ENCODE measurements at regions not wholly inside any gene's neighbourhood (a gene's known extent, or its start where the extent isn't known, plus 50 kb on each side); places are given as distances from the start of the nearest gene placed in this dataset.

DNA sequence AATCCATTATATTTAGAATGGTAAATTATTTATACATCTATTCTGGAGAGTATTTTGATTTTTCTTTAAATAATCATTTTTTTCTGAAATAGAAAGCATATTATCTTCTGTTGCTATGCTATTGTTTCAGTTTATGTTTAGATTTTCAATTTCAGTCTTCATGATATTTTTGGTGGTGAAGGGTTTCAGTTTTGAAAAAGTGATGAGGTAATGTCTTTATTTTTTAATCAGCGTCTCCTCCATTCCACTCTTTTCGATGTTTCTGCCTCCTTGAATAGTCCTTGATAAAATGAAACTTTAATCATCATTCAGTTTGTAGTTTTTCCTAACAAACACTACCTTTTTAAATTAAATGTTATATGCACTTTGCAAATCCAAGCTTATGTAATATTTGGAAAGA lies 428.6 kb downstream of the PTPRC start (continued):
- no peak for TF ChIP-seq BHLHE40 (IDR thresholded peaks at IDR 0.05; ENCODE audit: borderline replicate concordance in 1 of 2, low read depth in 2 of 2, low read length in 1 of 2)
- TF ChIP-seq, protein P1, sequence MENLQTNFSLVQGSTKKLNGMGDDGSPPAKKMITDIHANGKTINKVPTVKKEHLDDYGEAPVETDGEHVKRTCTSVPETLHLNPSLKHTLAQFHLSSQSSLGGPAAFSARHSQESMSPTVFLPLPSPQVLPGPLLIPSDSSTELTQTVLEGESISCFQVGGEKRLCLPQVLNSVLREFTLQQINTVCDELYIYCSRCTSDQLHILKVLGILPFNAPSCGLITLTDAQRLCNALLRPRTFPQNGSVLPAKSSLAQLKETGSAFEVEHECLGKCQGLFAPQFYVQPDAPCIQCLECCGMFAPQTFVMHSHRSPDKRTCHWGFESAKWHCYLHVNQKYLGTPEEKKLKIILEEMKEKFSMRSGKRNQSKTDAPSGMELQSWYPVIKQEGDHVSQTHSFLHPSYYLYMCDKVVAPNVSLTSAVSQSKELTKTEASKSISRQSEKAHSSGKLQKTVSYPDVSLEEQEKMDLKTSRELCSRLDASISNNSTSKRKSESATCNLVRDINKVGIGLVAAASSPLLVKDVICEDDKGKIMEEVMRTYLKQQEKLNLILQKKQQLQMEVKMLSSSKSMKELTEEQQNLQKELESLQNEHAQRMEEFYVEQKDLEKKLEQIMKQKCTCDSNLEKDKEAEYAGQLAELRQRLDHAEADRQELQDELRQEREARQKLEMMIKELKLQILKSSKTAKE (IDR thresholded peaks at IDR 0.05; ENCODE audit: low read depth, poor library complexity, severe bottlenecking) = peak; percentile 82
- TF ChIP-seq, protein P2, sequence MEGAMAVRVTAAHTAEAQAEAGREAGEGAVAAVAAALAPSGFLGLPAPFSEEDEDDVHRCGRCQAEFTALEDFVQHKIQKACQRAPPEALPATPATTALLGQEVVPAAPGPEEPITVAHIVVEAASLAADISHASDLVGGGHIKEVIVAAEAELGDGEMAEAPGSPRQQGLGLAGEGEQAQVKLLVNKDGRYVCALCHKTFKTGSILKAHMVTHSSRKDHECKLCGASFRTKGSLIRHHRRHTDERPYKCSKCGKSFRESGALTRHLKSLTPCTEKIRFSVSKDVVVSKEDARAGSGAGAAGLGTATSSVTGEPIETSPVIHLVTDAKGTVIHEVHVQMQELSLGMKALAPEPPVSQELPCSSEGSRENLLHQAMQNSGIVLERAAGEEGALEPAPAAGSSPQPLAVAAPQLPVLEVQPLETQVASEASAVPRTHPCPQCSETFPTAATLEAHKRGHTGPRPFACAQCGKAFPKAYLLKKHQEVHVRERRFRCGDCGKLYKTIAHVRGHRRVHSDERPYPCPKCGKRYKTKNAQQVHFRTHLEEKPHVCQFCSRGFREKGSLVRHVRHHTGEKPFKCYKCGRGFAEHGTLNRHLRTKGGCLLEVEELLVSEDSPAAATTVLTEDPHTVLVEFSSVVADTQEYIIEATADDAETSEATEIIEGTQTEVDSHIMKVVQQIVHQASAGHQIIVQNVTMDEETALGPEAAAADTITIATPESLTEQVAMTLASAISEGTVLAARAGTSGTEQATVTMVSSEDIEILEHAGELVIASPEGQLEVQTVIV (IDR thresholded peaks at IDR 0.05; ENCODE audit: borderline replicate concordance, partially characterized antibody) = no peak
- TF ChIP-seq, protein P3, sequence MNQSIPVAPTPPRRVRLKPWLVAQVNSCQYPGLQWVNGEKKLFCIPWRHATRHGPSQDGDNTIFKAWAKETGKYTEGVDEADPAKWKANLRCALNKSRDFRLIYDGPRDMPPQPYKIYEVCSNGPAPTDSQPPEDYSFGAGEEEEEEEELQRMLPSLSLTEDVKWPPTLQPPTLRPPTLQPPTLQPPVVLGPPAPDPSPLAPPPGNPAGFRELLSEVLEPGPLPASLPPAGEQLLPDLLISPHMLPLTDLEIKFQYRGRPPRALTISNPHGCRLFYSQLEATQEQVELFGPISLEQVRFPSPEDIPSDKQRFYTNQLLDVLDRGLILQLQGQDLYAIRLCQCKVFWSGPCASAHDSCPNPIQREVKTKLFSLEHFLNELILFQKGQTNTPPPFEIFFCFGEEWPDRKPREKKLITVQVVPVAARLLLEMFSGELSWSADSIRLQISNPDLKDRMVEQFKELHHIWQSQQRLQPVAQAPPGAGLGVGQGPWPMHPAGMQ (IDR thresholded peaks at IDR 0.05; ENCODE audit: borderline replicate concordance) = no peak
- TF ChIP-seq ATF7 (IDR thresholded peaks at IDR 0.05; ENCODE audit: low read depth) = peak; percentile 99
- no peak for TF ChIP-seq TCF12 (IDR thresholded peaks at IDR 0.05; ENCODE audit: low read depth, low read length)
- no peak for TF ChIP-seq WRNIP1 (IDR thresholded peaks at IDR 0.05; ENCODE audit: borderline replicate concordance, low read depth, low read length)
- TF ChIP-seq CHD1 (IDR thresholded peaks at IDR 0.05; ENCODE audit: low read depth, low read length) = no peak
- no peak for TF ChIP-seq ESRRA (IDR thresholded peaks at IDR 0.05; ENCODE audit: low read length)
- TF ChIP-seq TBL1XR1 (IDR thresholded peaks at IDR 0.05; ENCODE audit: low read depth, low read length) = no peak
- TF ChIP-seq, protein P4, sequence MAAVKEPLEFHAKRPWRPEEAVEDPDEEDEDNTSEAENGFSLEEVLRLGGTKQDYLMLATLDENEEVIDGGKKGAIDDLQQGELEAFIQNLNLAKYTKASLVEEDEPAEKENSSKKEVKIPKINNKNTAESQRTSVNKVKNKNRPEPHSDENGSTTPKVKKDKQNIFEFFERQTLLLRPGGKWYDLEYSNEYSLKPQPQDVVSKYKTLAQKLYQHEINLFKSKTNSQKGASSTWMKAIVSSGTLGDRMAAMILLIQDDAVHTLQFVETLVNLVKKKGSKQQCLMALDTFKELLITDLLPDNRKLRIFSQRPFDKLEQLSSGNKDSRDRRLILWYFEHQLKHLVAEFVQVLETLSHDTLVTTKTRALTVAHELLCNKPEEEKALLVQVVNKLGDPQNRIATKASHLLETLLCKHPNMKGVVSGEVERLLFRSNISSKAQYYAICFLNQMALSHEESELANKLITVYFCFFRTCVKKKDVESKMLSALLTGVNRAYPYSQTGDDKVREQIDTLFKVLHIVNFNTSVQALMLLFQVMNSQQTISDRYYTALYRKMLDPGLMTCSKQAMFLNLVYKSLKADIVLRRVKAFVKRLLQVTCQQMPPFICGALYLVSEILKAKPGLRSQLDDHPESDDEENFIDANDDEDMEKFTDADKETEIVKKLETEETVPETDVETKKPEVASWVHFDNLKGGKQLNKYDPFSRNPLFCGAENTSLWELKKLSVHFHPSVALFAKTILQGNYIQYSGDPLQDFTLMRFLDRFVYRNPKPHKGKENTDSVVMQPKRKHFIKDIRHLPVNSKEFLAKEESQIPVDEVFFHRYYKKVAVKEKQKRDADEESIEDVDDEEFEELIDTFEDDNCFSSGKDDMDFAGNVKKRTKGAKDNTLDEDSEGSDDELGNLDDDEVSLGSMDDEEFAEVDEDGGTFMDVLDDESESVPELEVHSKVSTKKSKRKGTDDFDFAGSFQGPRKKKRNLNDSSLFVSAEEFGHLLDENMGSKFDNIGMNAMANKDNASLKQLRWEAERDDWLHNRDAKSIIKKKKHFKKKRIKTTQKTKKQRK (IDR thresholded peaks at IDR 0.05; ENCODE audit: low read depth, low read length) = no peak
- TF ChIP-seq, protein P5, sequence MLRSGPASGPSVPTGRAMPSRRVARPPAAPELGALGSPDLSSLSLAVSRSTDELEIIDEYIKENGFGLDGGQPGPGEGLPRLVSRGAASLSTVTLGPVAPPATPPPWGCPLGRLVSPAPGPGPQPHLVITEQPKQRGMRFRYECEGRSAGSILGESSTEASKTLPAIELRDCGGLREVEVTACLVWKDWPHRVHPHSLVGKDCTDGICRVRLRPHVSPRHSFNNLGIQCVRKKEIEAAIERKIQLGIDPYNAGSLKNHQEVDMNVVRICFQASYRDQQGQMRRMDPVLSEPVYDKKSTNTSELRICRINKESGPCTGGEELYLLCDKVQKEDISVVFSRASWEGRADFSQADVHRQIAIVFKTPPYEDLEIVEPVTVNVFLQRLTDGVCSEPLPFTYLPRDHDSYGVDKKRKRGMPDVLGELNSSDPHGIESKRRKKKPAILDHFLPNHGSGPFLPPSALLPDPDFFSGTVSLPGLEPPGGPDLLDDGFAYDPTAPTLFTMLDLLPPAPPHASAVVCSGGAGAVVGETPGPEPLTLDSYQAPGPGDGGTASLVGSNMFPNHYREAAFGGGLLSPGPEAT (IDR thresholded peaks at IDR 0.05; ENCODE audit: low read depth) = peak; percentile 28; the same call in 1 of the 2 replicates
